Nucleus accumbens (tissue), 56 donors: ENCODE measurements at regions not wholly inside any gene's neighbourhood (a gene's known extent, or its start where the extent isn't known, plus 50 kb on each side); places are given as distances from the start of the nearest gene placed in this dataset.
A peak's percentile ranks its signal among the peaks of the same experiment; 100 is the strongest.
"Not testable (repeated sequence)": the region's sequence is repeated elsewhere in the genome, so short reads cannot be mapped to it uniquely, and the experiment has no call there.

Experiments used
- DNase-seq, 56 donors: peaks; one replicate each; lab custom pipeline; 2025; lab: John Stamatoyannopoulos, UW

GRCh38 chr2:84373391-84373790 is 85.7 kb downstream of the SUCLG1 start:
- no peak for DNase-seq

GRCh38 chr2:84362541-84362940 is 96.5 kb downstream of the SUCLG1 start:
- DNase-seq, result no peak

GRCh38 chr2:84338069-84338468 is 121.0 kb downstream of the SUCLG1 start:
- DNase-seq, result no peak

GRCh38 chr2:84327645-84328249 is 131.3 kb downstream of the SUCLG1 start:
- DNase-seq, result no peak

GRCh38 chr2:84326831-84327432 is 132.1 kb downstream of the SUCLG1 start:
- no peak for DNase-seq

GRCh38 chr2:84323890-84324289 is 135.2 kb downstream of the SUCLG1 start:
- no peak for DNase-seq

GRCh38 chr2:84320940-84321339 is 138.1 kb downstream of the SUCLG1 start:
- no peak for DNase-seq

- no peak for DNase-seq
Observed at GRCh38 chr2:84319581-84319980, 139.5 kb downstream of the SUCLG1 start.

GRCh38 chr2:84317135-84317534 is 141.9 kb downstream of the SUCLG1 start:
- DNase-seq, result no peak

- DNase-seq, result peak; percentile 2 to 93 (median 62)
Observed at GRCh38 chr2:84314901-84315330, 144.2 kb downstream of the SUCLG1 start.

- no peak for DNase-seq
Observed at GRCh38 chr2:84314250-84314649, 144.8 kb downstream of the SUCLG1 start.

GRCh38 chr2:84309281-84309680 is 149.8 kb downstream of the SUCLG1 start:
- DNase-seq, result no peak

- no peak for DNase-seq
Observed at GRCh38 chr2:84306361-84306760, 152.7 kb downstream of the SUCLG1 start.

GRCh38 chr2:84302513-84303412 is 156.3 kb downstream of the SUCLG1 start:
- DNase-seq, result peak in 35 of 56 donors; percentile 1 to 64 (median 11)

- DNase-seq, result no peak
Observed at GRCh38 chr2:84301717-84302116, 157.4 kb downstream of the SUCLG1 start.

- peak in 1 of 56 donors; percentile 1 for DNase-seq
Observed at GRCh38 chr2:84300696-84301029, 158.4 kb downstream of the SUCLG1 start.

GRCh38 chr2:84300001-84300695 is 158.9 kb downstream of the SUCLG1 start:
- not testable (repeated sequence) for DNase-seq

- no peak for DNase-seq
Observed at GRCh38 chr2:84299211-84299775, 159.8 kb downstream of the SUCLG1 start.

- no peak for DNase-seq
Observed at GRCh38 chr2:84297155-84297554, 161.9 kb downstream of the SUCLG1 start.

- no peak for DNase-seq
Observed at GRCh38 chr2:84293791-84294380, 165.2 kb downstream of the SUCLG1 start.
